ENCODE measurements at regions not wholly inside any gene's neighbourhood (a gene's known extent, or its start where the extent isn't known, plus 50 kb on each side); places are given as distances from the start of the nearest gene placed in this dataset.

DNA sequence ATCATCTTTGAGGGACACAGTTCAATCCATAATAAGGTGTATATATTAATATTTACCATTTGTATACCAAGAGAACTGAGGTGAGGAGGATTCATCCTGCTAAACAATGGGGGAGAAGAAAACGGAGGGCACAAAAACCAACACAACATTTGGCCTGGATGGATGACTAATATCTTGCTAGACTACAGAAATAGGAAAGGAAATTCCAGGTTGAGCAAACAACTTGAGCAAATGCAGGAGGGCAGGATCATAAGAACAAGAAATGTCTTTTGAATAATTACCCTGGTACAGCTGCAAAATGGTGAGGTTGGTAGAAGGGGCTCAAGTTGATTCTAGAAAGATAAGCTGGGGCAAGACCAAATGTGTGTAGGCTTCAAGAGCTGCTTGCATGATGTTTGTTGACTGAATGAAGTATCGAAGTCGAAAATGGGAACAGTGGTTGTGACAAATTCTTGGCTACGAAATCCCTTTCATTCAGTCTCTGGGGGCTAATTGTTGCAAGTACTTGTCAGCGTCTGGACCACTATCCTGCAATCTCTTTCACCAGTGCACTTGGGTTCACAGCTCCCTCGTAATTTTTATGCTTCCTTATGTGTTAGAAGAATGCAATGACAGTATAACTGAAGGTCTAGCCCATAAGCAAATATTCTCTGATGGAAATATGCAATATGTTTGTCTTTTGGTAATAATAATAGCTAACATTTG is 176.2 kb downstream of the PTEN start:
- TF ChIP-seq CTCF (IDR thresholded peaks at IDR 0.05): no peak
- TF ChIP-seq EZH2 (IDR thresholded peaks at IDR 0.05; ENCODE audit: borderline replicate concordance, insufficient read depth, low read depth, low read length, poor library complexity, severe bottlenecking): no peak

All from B cell (primary cell).